GM21825 (cell line): ENCODE measurements at regions not wholly inside any gene's neighbourhood (a gene's known extent, or its start where the extent isn't known, plus 50 kb on each side); places are given as distances from the start of the nearest gene placed in this dataset.

Experiments used
- ATAC-seq: cut with Tn5 transposase; IDR thresholded peaks from one replicate; pipeline ENCODE4 v1.9.1; 2021; ENCODE audit warnings: mild to moderate bottlenecking, moderate library complexity; ENCODE audit not compliant: unreplicated experiment

DNA sequence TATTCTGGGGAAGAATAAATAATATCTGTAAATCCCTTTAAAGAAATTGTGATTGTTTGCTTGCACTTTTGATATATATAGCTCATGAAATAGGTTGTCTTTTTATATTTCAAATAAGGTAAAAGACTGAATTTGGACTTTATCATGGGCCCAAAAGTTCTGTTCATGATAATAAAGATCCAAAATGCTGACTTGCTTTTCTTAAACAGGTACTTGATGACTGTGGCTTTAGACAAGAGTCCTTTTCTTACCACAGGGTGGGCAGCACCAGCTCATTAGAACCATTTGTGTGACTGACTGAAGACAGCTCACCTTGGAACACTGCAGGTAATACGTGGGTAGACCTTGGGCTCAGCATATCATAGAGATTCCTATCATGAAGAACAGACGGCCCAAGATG lies 432.6 kb downstream of the ETNK1 start:
- no peak for ATAC-seq

DNA sequence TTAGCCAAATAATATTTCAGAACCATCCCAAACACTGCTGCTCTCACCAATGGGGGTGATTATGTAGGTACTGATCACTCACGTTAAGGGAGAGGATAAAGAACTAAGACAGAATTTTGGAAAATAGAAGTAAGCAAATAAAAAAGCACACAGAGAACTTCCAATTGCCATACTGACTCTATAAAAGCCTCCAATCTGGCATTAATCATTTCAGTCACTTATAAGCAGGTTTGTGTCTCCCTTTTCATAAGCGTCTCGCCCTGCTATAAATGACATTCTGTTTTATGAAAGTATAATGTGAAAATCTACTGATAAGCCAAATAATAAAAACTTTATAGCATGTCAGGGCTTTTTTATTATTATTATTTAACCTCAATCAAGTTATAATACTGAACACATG lies 435.2 kb downstream of the ETNK1 start:
- no peak for ATAC-seq

DNA sequence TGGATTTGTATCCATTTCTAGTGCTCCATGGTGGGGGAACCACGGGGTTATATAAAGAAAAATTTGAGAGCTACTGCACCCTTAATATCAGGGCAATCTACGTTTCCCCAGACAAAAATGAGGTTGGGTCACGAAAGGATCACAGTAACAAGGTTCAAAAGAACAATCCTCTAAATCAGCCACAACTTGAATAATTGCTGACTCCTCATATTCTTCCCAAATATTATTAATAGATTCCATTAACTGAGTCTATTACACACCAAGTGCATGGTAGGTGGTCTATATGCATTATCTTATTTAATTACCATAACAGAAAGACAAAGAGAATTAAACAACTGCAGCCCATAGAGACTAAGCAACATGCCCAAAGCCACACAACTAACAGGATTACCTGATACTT lies 438.2 kb downstream of the ETNK1 start:
- ATAC-seq = no peak

DNA sequence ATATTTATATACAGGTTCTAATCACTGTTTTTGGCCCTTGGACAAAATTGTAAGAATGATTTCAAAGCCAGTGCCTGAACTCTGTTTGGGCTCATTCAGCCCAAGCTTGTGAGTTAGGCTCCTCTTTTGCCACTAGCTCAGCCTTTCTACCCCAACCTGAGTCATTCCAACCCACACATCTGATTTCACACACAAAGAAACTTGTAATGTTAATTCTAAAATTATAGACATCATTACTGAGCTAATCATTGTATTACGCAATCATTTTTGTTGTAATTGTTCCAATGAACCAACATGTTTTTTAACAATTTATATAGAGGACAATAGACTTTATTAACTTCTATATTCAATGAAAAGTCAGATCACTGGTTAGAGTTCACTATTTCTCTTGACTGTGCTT lies 441.1 kb downstream of the ETNK1 start:
- no peak for ATAC-seq

DNA sequence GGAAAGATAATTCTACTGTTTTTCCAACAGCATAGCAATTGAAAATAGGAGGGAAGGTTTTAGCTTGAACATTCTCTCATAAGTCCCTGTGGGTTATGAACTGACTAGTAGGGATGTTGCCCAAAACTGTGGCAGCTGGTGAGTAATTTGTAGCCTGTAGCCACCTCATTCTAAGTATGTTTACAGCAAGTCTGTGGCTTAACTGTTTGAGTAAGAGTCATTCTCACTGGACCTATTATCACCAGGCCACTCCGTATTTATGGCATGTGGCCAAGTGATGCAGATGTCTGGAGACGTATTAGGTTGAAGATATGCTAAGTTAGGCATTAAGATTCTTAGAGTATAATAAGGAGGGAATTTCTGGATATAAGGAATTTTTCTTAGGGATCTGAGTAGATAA lies 458.3 kb downstream of the ETNK1 start:
- ATAC-seq = no peak

DNA sequence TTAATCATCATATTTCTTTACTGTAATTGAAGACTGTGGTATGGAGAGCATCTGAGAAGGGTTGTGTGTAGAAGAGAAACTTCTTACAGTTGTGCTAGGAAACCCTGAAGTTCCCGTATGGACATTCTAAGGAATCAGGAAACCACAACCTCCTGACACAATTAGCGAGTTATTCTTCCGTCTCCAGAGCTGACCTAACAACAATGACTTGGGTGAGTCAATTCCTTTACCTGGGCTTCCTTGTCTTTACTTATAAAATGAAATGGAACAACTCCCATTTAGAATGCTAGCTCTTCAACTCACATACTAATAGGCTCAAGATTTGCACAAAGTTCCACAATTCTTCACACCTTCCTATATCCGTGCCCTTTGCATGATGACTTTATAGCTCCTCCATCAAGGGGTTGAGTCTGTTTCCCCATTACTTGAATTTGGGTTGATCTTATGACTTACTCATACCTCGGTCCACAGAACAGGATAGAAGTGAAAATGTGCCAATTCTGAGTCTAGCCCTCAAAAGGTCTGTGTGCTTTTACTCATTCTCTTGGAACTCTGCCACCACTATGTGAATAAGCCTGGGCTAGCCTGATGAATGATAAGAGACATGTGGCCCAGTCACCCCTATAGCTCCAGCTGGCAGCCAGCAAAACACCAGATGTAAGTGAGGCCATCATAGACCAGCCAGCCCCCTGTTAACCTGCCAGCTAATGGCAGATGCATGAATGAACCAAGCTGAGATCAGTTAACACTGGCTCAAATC lies 459.4 kb downstream of the ETNK1 start:
- no peak for ATAC-seq

DNA sequence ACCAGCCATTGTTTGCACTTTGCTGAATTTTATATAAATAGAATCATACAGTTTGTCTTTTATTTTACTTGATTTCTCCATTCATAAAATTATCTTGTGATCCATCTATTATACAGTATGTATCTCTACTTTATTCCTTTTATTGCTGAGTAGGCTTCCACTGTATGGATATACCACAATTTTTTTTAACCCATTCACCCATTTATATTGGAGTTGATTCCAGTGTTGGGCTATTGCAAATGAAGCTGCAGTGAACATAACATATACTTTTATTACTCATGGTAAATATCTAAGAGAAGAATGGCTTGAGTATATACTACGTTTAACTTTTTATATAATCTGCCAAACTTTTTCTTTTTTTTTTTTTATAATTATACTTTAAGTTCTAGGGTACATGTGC lies 463.6 kb downstream of the ETNK1 start:
- ATAC-seq = no peak

DNA sequence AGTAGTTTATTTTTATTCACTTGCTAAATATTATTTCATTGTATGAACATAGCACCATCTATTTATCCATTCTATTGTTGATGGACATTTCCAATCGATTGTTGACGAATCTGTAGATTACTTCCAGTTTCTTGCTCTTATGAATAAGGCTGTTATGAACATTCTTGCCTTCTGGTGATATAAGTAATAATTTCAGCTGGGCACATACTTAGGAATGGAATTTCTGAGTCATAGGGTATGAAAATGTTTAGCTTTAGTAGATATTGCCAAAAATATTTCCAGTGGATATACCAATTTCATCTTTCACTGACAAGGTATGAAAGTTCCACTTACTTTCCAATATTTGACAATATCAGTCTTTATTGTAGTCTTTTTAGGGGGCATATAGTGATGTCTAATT lies 468.5 kb downstream of the ETNK1 start:
- no peak for ATAC-seq

DNA sequence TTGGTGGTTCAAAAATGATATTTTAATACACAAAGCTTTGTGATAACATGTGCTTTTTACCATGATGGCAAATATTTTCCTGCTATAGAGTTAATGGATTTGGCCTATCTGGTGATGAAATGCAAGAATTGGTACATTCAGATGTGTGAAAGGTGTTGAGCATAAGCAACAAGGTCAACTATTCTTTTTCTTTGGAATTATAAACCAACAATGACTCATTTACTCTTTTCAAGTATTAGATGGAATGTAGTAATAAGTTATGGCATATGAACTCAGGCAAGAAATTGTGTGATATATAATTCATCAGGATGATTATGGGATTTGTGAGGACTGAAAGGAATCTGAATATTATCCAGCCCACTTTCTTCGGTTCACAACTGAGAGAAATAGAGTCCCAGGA lies 471.4 kb downstream of the ETNK1 start:
- ATAC-seq = no peak

DNA sequence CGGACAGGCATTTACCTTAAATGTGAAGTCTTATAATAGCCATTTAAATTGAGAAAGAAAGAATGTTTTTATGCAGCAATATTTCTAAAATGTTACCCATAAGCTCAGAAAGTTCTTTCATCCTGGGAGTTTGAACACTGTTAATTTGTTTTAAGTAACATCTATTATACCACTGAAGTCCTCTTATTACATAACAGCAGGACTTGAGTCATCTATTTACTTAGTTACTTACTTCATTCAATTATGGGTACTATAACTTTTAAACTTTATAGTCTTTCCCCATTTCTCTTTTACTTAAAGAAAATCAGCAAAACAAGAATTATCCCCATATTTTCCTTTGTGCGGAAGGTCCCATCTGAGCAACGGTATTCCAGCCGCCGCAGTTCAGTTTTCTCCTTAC lies 473.1 kb downstream of the ETNK1 start:
- ATAC-seq = no peak

DNA sequence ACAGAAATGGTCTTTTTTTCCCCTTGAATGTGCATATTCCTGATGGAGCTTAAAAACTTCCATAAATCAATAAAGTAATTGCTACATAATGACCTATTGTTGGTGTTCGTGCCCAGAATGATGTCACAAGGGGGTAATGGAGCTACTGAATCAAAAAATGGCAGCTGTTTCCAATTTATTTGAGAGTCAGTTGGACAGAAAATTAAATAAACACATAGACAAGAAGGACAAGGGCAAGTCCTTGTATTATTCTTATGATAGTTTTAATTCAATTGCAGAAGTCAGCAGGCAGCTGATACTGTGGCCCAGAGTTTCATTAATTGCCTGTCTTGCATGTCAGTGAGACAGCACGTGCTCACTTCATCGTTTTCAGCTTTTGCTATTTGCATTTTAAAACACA lies 473.5 kb downstream of the ETNK1 start:
- no peak for ATAC-seq

DNA sequence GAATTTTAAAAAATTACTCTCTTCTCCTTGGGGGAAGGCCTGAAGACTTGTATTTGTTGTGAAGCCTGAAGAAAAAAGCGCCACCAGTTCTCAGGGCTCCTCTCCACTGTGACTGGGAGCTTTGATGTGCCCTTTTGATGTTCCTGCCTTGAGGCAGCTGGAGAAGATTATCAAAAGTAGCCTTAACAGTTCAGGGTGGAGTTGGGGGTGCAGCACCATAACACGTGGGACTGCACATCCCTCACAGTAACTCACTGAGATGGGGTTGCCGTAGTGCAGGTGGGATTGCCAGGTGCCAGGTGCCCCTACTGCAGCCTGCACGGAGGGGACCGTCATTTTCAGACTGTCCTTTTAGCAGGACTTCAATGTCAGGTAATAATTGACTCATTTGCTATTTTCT lies 474.1 kb downstream of the ETNK1 start:
- no peak for ATAC-seq

DNA sequence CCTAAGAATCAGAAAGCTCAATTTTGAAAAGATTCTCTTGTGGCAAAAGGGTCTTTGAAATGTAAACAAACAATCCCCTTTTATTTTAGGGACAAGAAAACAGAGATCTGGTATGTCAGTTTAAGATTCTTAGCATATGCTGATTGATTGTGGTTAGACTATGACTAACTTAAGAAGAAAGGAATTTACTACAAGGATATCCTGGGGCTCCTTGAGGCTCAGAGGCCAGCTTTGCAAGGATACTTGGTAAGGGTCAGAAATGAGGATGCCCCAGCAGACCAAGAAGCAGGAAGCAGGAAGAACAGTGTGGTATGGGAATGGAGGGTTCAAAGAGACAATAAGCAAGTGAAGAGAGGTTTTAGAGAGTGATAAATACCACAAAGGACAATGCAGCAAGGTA lies 474.6 kb downstream of the ETNK1 start:
- ATAC-seq = no peak

DNA sequence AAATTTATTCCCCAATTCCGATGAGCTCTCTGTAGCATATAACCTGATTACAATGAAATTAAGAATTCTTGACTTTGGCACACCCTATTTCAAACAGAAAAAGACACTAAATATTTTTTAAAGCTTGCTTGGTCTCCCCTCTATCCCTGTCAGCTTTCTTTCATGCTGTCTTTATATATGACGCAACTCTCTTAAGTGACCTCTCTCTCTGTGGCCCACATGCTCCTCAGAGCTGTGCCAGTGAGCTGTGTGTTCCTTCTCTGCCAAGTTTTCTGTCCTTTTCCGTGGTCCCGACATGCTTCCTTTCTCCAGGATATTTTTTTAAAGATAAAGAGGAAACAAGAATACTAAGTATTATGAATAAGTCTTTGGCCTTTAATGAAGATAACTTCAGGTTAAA lies 484.0 kb downstream of the ETNK1 start:
- ATAC-seq = no peak

DNA sequence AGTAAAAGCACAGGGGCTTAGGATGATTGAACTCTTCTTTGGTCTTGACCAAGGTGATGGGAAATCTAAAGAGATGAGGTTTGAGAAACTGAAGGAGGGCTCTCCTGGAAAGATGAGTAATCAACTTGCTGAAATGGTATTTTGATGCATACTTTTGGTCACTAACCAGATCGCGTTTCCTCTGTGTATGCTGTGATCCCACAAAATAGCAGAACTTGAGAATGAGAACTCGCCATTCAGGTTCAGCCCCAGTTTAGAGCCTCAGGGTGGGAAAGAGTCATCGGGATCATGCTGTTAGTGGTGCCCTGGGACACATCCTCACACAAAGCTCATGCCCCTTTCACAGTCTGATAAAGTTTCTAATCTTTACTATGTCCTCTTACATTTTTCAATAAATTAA lies 488.8 kb downstream of the ETNK1 start:
- ATAC-seq = no peak

DNA sequence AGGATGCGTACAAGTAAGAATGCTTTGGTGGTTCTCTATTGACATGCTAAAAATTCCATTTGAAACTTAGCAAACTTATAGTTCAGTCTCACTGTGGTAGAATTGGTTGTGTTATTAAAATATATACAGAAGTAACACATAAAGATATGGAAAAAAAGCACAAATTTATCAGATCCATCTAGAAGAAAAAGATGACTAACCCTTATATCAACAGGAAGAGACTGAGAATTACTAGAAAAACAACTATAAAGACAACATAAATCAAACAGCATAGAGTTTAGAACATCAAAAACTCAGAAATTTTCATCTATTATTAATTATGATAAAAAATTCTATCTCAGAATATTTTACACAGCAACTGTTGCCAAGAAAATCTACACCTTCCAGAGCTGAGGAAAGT lies 491.0 kb downstream of the ETNK1 start:
- ATAC-seq = no peak

DNA sequence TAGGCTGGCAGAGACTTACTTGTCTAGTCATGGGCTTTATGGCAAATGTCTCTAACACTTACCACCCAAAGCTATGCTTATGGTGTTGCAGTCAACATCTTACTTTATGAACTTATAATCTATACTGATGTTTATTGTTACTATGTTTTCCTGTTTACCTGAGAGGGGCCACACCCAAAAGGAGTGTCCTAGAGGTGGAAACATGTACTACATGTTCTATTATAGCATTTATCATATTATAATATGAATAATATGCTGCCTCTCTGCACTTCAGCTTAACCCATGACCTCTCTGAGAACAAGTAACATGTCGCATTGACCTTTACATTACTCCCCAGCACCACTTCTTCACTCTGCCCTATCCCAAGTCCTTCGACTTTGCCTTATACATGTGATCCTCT lies 501.8 kb downstream of the ETNK1 start:
- no peak for ATAC-seq

DNA sequence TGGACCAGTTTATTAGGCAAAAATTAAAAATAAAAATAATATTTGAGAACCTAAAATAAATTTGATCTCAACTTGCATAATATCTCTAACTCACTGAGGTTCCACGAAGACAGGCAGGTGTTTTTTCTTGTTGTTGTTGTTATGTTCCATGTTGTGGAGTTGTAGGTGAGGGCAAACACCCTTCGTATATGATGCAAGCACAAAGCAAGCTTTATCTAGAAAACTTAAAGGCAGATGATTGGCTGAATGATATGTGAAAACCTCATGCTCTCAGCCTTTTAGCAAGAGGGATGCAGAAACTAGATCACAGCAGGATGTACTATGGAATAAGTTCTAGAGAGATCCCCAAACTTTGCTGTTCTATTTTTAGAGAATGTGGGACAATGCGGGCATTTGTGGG lies 502.7 kb downstream of the ETNK1 start:
- no peak for ATAC-seq

DNA sequence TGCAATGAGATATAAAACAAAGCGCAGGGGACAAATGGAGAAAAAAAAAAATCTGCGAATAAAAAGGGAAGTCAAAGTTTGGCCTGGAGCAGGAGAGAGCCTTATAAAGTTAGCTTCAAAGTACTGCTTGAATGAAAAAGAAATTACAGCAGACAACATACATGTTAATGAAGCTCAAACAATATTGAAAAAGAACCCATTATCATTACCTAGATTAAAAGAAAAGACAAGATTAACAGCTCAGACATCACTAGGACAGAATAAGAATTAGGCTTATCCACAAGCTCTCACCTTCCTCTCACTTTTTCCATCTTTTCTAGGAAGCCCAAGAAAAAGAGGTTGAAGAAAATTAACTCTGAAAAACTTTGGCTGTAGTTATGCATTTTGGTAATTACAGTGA lies 503.5 kb downstream of the ETNK1 start:
- no peak for ATAC-seq

DNA sequence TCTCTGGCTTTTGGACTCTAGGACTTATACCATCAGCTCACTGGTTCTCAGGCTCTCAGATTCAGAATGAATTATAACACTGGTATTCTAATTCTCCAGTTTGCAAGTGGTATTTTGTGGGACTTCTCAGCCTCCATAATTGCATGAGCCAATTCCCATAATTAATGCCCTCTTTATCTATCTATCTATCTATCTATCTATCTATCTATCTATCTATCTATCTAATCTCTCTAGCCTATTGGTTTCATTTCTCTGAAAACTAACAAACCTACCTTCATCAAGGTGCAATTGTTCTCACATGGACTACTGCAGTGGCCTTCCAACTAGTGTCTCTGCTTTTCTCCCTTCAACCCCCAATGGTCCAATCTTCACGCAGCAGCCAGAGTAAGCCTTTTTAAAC lies 507.4 kb downstream of the ETNK1 start:
- ATAC-seq = no peak

DNA sequence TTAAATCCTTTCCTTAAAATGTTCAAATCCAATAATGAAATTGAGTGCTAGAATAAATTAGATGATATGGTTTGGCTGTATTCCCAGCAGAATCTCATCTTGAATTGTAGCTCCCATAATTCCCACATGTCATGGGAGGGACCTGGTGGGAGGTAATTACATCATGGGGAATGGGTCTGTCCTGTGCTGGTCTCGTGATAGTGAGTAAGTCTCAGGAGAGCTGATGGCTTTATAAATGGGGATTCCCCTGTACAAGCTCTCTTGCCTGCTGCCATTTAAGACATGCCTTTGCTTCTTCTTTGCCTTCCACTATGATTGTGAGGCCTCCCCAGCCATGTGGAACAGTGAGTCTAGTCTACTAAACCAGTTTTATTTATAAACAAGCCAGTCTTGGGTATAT lies 508.5 kb downstream of the ETNK1 start:
- no peak for ATAC-seq

DNA sequence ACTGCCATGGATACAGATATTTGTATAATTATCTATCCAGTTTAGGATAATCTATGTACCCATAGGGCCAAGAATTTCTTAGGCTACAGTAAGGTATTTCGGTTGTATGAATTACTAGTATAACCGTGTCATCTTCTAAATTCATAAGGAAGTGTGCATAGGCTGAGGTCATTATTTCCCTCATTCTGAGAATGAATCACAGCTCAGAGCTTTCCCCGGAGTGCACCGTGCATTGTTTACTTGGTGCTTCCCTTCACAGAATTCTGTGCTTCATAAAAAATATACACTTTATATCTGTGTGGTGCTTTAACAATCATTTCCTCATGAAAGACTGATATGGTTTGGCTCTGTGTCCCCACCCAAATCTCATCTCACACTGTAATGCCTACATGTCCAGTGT lies 514.1 kb downstream of the ETNK1 start:
- ATAC-seq = no peak

DNA sequence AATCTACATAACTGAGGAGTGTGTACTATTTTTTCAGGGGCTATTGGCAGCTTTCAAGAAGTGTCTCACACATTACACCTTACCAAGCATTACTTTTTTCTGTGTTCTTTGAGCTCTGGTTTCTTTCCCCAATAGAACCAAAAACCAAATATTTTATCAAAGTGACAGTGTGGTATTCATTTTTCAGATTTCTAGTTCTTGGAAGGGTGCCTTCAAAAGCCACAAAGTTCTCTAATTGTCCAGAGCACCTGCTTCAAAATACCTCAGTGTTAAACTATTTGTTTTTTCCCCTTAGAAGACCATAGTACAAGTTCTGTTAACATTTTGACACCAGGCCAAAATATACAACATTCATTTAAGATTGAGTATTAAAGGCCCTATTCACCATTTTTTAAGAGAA lies 515.7 kb downstream of the ETNK1 start:
- ATAC-seq = no peak
